GM23338 (cell line): ENCODE measurements at regions not wholly inside any gene's neighbourhood (a gene's known extent, or its start where the extent isn't known, plus 50 kb on each side); places are given as distances from the start of the nearest gene placed in this dataset.

Source experiments
- ATAC-seq: fragments of 200-7000 bp; cut with Tn5 transposase; 3 replicates; pipeline ENCODE4 v1.9.1; 2020
- DNase-seq: peaks from one replicate; pipeline ENCODE4 v3.0.0-alpha.2; 2015; ENCODE audit warnings: low spot score
- H2AFZ ChIP-seq: fragments of 200-600 bp; sonication (generic); 2 replicates; pipeline ENCODE4 v1.8.0; 2016; ENCODE audit warnings: antibody characterized with exemption, mild to moderate bottlenecking, moderate library complexity
- H3F3A ChIP-seq: fragments of 200-600 bp; sonication (generic); replicated peaks from 2 replicates; pipeline ENCODE4 v1.8.0; 2017; ENCODE audit warnings: antibody characterized with exemption, mixed run types, low read depth
- H3K27ac ChIP-seq: fragments of 200-600 bp; sonication (generic); 2 replicates; pipeline ENCODE4 v1.6.1; 2016; ENCODE audit warnings: low read depth
- H3K27me3 ChIP-seq: fragments of 200-600 bp; sonication (generic); 2 replicates; pipeline ENCODE4 v1.8.0; 2016; ENCODE audit warnings: mild to moderate bottlenecking, mixed run types, moderate library complexity; ENCODE audit not compliant: insufficient read depth
- H3K36me3 ChIP-seq: fragments of 200-600 bp; sonication (generic); 2 replicates; pipeline ENCODE4 v1.8.0; 2016; ENCODE audit warnings: mild to moderate bottlenecking; ENCODE audit not compliant: insufficient read depth
- H3K4me1 ChIP-seq: fragments of 200-600 bp; sonication (generic); 2 replicates; pipeline ENCODE4 v1.8.0; 2016; ENCODE audit warnings: mild to moderate bottlenecking, moderate library complexity; ENCODE audit not compliant: insufficient read depth
- H3K4me2 ChIP-seq: fragments of 200-600 bp; sonication (generic); 2 replicates; pipeline ENCODE4 v1.7.1; 2017; ENCODE audit warnings: mixed run types
- H3K4me3 ChIP-seq: fragments of 200-600 bp; sonication (generic); 2 replicates; pipeline ENCODE4 v1.6.1; 2016; ENCODE audit warnings: mixed run types
- H3K79me2 ChIP-seq: fragments of 200-600 bp; sonication (generic); replicated peaks from 2 replicates; pipeline ENCODE4 v1.8.0; 2017; ENCODE audit warnings: mild to moderate bottlenecking; ENCODE audit not compliant: insufficient read depth
- H3K9me2 ChIP-seq: fragments of 200-600 bp; sonication (generic); 2 replicates; pipeline ENCODE4 v1.8.0; 2017; ENCODE audit not compliant: insufficient read depth
- H4K20me1 ChIP-seq: fragments of 200-600 bp; sonication (generic); replicated peaks from 2 replicates; pipeline ENCODE4 v1.8.0; 2017; ENCODE audit warnings: mild to moderate bottlenecking; ENCODE audit not compliant: insufficient read depth
- H3K27ac Mint-ChIP-seq: 2 replicates; pipeline ENCODE4 v1.8.0; 2020; ENCODE audit warnings: inconsistent platforms, mild to moderate bottlenecking, moderate library complexity, mixed read lengths
- H3K27me3 Mint-ChIP-seq: 3 replicates; pipeline ENCODE4 v1.8.0; 2022; ENCODE audit warnings: low read depth, mild to moderate bottlenecking, moderate library complexity, mixed read lengths, inconsistent platforms; ENCODE audit not compliant: insufficient read depth, poor library complexity
- H3K36me3 Mint-ChIP-seq: 3 replicates; pipeline ENCODE4 v1.8.0; 2021; ENCODE audit warnings: low read depth, mild to moderate bottlenecking, inconsistent platforms, moderate library complexity, mixed read lengths
- H3K4me1 Mint-ChIP-seq: 3 replicates; pipeline ENCODE4 v1.8.0; 2020; ENCODE audit warnings: mild to moderate bottlenecking, inconsistent platforms, mixed read lengths
- H3K4me3 Mint-ChIP-seq: 3 replicates; pipeline ENCODE4 v1.8.0; 2021; ENCODE audit warnings: moderate library complexity, mild to moderate bottlenecking, inconsistent platforms, mixed read lengths
- H3K9me3 Mint-ChIP-seq: 3 replicates; pipeline ENCODE4 v1.8.0; 2020; ENCODE audit warnings: moderate library complexity, mild to moderate bottlenecking, inconsistent platforms, mixed read lengths
- EZH2 ChIP-seq: fragments of 200-600 bp; sonication (generic); IDR thresholded peaks from one replicate; pipeline ENCODE4 v1.8.0; 2017; ENCODE audit warnings: antibody characterized with exemption, mild to moderate bottlenecking, low read depth; ENCODE audit not compliant: unreplicated experiment
- EZH2phosphoT487 ChIP-seq: fragments of 200-600 bp; sonication (generic); IDR thresholded peaks from one replicate; pipeline ENCODE4 v1.8.1; 2018; ENCODE audit warnings: antibody characterized with exemption; ENCODE audit not compliant: unreplicated experiment
- JUNB ChIP-seq: IDR thresholded peaks from one replicate; pipeline ENCODE4 v1.6.1; 2016; ENCODE audit warnings: antibody characterized with exemption; ENCODE audit not compliant: unreplicated experiment
- POLR2AphosphoS5 ChIP-seq: IDR thresholded peaks from 2 replicates; pipeline ENCODE4 v1.6.1; 2016; ENCODE audit warnings: antibody characterized with exemption, low read depth
- STAT1 ChIP-seq: IDR thresholded peaks from one replicate; pipeline ENCODE4 v1.6.1; 2016; ENCODE audit warnings: antibody characterized with exemption; ENCODE audit not compliant: unreplicated experiment
- ZNF114 ChIP-seq: fragments of 250-450 bp; sonication (Bioruptor Pico); IDR thresholded peaks from 2 replicates; pipeline ENCODE4 v1.5.0; 2020; ENCODE audit warnings: mild to moderate bottlenecking, moderate library complexity
- ZNF331 ChIP-seq: fragments of 250-450 bp; sonication (Bioruptor Pico); IDR thresholded peaks from 2 replicates; pipeline ENCODE4 v1.5.0; 2020; ENCODE audit warnings: low read depth, mild to moderate bottlenecking, moderate library complexity
- TF ChIP-seq, protein P1 (sequence below): fragments of 250-450 bp; sonication (Bioruptor Pico); IDR thresholded peaks from 2 replicates; pipeline ENCODE4 v1.5.0; 2020; ENCODE audit warnings: mild to moderate bottlenecking, moderate library complexity
- TF ChIP-seq, protein P2 (sequence below), 2 experiments: fragments of 200-600 bp in 1 of 2; sonication (generic) in 1 of 2; conservative IDR thresholded peaks; 2 replicates each; pipeline versions ENCODE4 v1.5.1 to v1.6.1; 2016 to 2017; ENCODE audit warnings: antibody characterized with exemption in 2 of 2, low read depth in 2 of 2, mild to moderate bottlenecking in 2 of 2, moderate library complexity in 1 of 2
- TF ChIP-seq, protein P3 (sequence below): IDR thresholded peaks from 2 replicates; pipeline ENCODE4 v1.6.1; 2016; ENCODE audit warnings: antibody characterized with exemption

DNA sequence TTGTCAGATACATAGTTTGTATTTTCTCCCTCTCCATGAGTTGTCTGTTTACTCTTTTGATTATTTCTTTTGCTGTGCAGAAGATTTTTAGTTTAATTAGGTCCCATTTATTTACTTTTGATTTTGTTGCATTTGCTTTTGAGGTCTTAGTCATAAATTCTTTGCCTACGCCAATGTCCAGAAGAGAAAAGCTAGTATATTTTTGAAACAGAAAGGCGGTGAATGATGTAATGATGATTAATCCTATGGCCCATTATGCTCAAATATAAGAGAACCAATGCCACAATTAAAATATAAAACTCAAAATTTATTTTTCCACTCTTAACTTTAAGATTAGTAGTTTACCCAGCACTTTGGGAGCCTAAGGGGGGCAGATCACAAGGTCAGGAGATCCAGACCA lies 59.8 kb upstream of the SMIM36 start:
- TF ChIP-seq STAT1 (no peak), ZNF114 (CRISPR knock-in tag) (no peak), EZH2 (no peak), ZNF331 (CRISPR knock-in tag) (no peak), JUNB (no peak), POLR2AphosphoS5 (no peak), EZH2phosphoT487 (no peak)
- TF ChIP-seq, protein P1, sequence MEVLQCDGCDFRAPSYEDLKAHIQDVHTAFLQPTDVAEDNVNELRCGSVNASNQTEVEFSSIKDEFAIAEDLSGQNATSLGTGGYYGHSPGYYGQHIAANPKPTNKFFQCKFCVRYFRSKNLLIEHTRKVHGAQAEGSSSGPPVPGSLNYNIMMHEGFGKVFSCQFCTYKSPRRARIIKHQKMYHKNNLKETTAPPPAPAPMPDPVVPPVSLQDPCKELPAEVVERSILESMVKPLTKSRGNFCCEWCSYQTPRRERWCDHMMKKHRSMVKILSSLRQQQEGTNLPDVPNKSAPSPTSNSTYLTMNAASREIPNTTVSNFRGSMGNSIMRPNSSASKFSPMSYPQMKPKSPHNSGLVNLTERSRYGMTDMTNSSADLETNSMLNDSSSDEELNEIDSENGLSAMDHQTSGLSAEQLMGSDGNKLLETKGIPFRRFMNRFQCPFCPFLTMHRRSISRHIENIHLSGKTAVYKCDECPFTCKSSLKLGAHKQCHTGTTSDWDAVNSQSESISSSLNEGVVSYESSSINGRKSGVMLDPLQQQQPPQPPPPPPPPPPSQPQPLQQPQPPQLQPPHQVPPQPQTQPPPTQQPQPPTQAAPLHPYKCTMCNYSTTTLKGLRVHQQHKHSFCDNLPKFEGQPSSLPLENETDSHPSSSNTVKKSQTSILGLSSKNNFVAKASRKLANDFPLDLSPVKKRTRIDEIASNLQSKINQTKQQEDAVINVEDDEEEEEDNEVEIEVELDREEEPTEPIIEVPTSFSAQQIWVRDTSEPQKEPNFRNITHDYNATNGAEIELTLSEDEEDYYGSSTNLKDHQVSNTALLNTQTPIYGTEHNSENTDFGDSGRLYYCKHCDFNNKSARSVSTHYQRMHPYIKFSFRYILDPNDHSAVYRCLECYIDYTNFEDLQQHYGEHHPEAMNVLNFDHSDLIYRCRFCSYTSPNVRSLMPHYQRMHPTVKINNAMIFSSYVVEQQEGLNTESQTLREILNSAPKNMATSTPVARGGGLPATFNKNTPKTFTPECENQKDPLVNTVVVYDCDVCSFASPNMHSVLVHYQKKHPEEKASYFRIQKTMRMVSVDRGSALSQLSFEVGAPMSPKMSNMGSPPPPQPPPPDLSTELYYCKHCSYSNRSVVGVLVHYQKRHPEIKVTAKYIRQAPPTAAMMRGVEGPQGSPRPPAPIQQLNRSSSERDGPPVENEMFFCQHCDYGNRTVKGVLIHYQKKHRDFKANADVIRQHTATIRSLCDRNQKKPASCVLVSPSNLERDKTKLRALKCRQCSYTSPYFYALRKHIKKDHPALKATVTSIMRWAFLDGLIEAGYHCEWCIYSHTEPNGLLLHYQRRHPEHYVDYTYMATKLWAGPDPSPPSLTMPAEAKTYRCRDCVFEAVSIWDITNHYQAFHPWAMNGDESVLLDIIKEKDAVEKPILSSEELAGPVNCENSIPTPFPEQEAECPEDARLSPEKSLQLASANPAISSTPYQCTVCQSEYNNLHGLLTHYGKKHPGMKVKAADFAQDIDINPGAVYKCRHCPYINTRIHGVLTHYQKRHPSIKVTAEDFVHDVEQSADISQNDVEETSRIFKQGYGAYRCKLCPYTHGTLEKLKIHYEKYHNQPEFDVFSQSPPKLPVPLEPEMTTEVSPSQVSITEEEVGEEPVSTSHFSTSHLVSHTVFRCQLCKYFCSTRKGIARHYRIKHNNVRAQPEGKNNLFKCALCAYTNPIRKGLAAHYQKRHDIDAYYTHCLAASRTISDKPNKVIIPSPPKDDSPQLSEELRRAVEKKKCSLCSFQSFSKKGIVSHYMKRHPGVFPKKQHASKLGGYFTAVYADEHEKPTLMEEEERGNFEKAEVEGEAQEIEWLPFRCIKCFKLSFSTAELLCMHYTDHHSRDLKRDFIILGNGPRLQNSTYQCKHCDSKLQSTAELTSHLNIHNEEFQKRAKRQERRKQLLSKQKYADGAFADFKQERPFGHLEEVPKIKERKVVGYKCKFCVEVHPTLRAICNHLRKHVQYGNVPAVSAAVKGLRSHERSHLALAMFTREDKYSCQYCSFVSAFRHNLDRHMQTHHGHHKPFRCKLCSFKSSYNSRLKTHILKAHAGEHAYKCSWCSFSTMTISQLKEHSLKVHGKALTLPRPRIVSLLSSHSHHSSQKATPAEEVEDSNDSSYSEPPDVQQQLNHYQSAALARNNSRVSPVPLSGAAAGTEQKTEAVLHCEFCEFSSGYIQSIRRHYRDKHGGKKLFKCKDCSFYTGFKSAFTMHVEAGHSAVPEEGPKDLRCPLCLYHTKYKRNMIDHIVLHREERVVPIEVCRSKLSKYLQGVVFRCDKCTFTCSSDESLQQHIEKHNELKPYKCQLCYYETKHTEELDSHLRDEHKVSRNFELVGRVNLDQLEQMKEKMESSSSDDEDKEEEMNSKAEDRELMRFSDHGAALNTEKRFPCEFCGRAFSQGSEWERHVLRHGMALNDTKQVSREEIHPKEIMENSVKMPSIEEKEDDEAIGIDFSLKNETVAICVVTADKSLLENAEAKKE (CRISPR knock-in tag): no peak
- TF ChIP-seq, protein P2, sequence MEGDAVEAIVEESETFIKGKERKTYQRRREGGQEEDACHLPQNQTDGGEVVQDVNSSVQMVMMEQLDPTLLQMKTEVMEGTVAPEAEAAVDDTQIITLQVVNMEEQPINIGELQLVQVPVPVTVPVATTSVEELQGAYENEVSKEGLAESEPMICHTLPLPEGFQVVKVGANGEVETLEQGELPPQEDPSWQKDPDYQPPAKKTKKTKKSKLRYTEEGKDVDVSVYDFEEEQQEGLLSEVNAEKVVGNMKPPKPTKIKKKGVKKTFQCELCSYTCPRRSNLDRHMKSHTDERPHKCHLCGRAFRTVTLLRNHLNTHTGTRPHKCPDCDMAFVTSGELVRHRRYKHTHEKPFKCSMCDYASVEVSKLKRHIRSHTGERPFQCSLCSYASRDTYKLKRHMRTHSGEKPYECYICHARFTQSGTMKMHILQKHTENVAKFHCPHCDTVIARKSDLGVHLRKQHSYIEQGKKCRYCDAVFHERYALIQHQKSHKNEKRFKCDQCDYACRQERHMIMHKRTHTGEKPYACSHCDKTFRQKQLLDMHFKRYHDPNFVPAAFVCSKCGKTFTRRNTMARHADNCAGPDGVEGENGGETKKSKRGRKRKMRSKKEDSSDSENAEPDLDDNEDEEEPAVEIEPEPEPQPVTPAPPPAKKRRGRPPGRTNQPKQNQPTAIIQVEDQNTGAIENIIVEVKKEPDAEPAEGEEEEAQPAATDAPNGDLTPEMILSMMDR (conservative IDR thresholded peaks at IDR 0.05; ENCODE audit: low read depth in 2 of 2): no peak
- TF ChIP-seq, protein P3, sequence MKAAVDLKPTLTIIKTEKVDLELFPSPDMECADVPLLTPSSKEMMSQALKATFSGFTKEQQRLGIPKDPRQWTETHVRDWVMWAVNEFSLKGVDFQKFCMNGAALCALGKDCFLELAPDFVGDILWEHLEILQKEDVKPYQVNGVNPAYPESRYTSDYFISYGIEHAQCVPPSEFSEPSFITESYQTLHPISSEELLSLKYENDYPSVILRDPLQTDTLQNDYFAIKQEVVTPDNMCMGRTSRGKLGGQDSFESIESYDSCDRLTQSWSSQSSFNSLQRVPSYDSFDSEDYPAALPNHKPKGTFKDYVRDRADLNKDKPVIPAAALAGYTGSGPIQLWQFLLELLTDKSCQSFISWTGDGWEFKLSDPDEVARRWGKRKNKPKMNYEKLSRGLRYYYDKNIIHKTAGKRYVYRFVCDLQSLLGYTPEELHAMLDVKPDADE: no peak
- Histone ChIP-seq H3K4me2 (no peak overlapping the region), H3F3A (no peaks in the 10 kb centered on the region), H4K20me1 (no peaks in the 10 kb centered on the region), H3K36me3 (no peaks in the 10 kb centered on the region), H3K27ac (no peak overlapping the region), H3K4me3 (no peak overlapping the region), H3K27me3 (no peaks in the 10 kb centered on the region), H2AFZ (no peak overlapping the region), H3K9me2 (no peaks in the 10 kb centered on the region), H3K79me2 (no peaks in the 10 kb centered on the region), H3K4me1 (peaks cover 4% of the 10 kb centered on the region; the same call in 1 of the 2 replicates)
- ATAC-seq: no peak
- peaks cover 26% of the 10 kb centered on the region for H3K4me1 Mint-ChIP-seq
- no peaks in the 10 kb centered on the region; the same call in 1 of the 3 replicates for H3K9me3 Mint-ChIP-seq
- no peaks in the 10 kb centered on the region for H3K36me3 Mint-ChIP-seq
- peaks cover 4% of the 10 kb centered on the region for H3K27me3 Mint-ChIP-seq
- no peak overlapping the region for H3K27ac Mint-ChIP-seq
- no peak overlapping the region for H3K4me3 Mint-ChIP-seq
- DNase-seq: no peak
